CD4-positive, alpha-beta memory T cell (primary cell): ENCODE measurements at regions not wholly inside any gene's neighbourhood (a gene's known extent, or its start where the extent isn't known, plus 50 kb on each side); places are given as distances from the start of the nearest gene placed in this dataset.

Experiments
- CTCF ChIA-PET: fragments of 350-600 bp; sonication (Branson Sonifier 250); formaldehyde crosslinking; loops from one replicate; lab custom pipeline; 2021; ENCODE audit warnings: inconsistent platforms; ENCODE audit not compliant: partially characterized antibody; lab: Charles Lee
- POLR2A ChIA-PET: fragments of 350-600 bp; sonication (Branson Sonifier 250); formaldehyde crosslinking; loops from one replicate; lab custom pipeline; 2021; ENCODE audit not compliant: partially characterized antibody; lab: Charles Lee
- DNase-seq, 5 donors: peaks; one replicate each; pipeline versions ENCODE4 v3.0.0 to v3.0.0-alpha.2; 2020 to 2022; ENCODE audit warnings: mixed read lengths in 1 of 5
- H3K27ac ChIP-seq: one replicate; pipeline ENCODE4 v1.7.0; 2013; ENCODE audit warnings: low read depth, low read length
- H3K27me3 ChIP-seq: 2 replicates; pipeline ENCODE4 v1.7.0; 2013; ENCODE audit warnings: mild to moderate bottlenecking, low read length, moderate library complexity; ENCODE audit not compliant: insufficient read depth
- H3K36me3 ChIP-seq: 2 replicates; pipeline ENCODE4 v1.7.0; 2013; ENCODE audit warnings: mild to moderate bottlenecking, low read length, moderate library complexity; ENCODE audit not compliant: insufficient read depth
- H3K4me1 ChIP-seq: 2 replicates; pipeline ENCODE4 v1.7.0; 2013; ENCODE audit warnings: mild to moderate bottlenecking, low read length, moderate library complexity; ENCODE audit not compliant: insufficient read depth
- H3K4me3 ChIP-seq, 2 donors: one replicate each; pipeline ENCODE4 v1.7.0; 2013; ENCODE audit warnings: low read length in 2 of 2, mild to moderate bottlenecking in 1 of 2
- H3K9me3 ChIP-seq, 2 donors: one replicate each; pipeline ENCODE4 v1.7.0; 2013; ENCODE audit warnings: low read length in 2 of 2, control low read depth in 1 of 2; ENCODE audit not compliant: control insufficient read depth in 1 of 2
- H3K27ac Mint-ChIP-seq, 7 donors: one replicate each; pipeline ENCODE4 v1.8.0; 2020 to 2021; ENCODE audit warnings: mixed read lengths in 7 of 7, mild to moderate bottlenecking in 6 of 7, inconsistent platforms in 3 of 7, moderate library complexity in 3 of 7
- H3K27me3 Mint-ChIP-seq, 2 donors: one replicate each; pipeline ENCODE4 v1.8.0; 2020 to 2021; ENCODE audit warnings: mixed read lengths in 2 of 2
- H3K36me3 Mint-ChIP-seq, 2 donors: one replicate each; pipeline ENCODE4 v1.8.0; 2020 to 2021; ENCODE audit warnings: mixed read lengths in 2 of 2, inconsistent platforms in 1 of 2, mild to moderate bottlenecking in 1 of 2
- H3K4me1 Mint-ChIP-seq, 4 donors: one replicate each; pipeline ENCODE4 v1.8.0; 2020 to 2021; ENCODE audit warnings: mixed read lengths in 4 of 4, mild to moderate bottlenecking in 1 of 4
- H3K4me3 Mint-ChIP-seq, 8 donors: one replicate each; pipeline ENCODE4 v1.8.0; 2020 to 2021; ENCODE audit warnings: mixed read lengths in 8 of 8, mild to moderate bottlenecking in 7 of 8, moderate library complexity in 6 of 8, inconsistent platforms in 3 of 8
- H3K9me3 Mint-ChIP-seq, 8 donors: one replicate each; pipeline ENCODE4 v1.8.0; 2020 to 2021; ENCODE audit warnings: mixed read lengths in 8 of 8, mild to moderate bottlenecking in 5 of 8, inconsistent platforms in 3 of 8, moderate library complexity in 1 of 8
- intact Hi-C: fragments of 100-400 bp; cut with micrococcal nuclease; formaldehyde crosslinking; loops from one replicate; pipeline ENCODE4 v1.15.1; 2023

- H3K4me3 Mint-ChIP-seq: no peak overlapping the region
- ChIA-PET POLR2A (no interaction called here), CTCF (interaction anchor here (1.1 kb wide), 1 partner anchor 10 kb away, joined by 4 read pairs; no protein-coding TSS in a partner anchor)
- Histone ChIP-seq H3K27ac (no peak overlapping the region), H3K4me1 (no peaks in the 10 kb centered on the region), H3K36me3 (no peaks in the 10 kb centered on the region), H3K27me3 (no peaks in the 10 kb centered on the region), H3K9me3 (no peaks in the 10 kb centered on the region), H3K4me3 (no peak overlapping the region)
- DNase-seq: no peak
- no peaks in the 10 kb centered on the region for H3K36me3 Mint-ChIP-seq
- intact Hi-C loops: no loop called here
- peaks cover 1 to 6% (median 3%) of the 10 kb centered on the region in 4 donors for H3K4me1 Mint-ChIP-seq
- H3K27ac Mint-ChIP-seq: no peak overlapping the region
- peaks cover 0 to 2% (median 0%) of the 10 kb centered on the region in 8 donors for H3K9me3 Mint-ChIP-seq
- H3K27me3 Mint-ChIP-seq: peaks cover 0 to 2% of the 10 kb centered on the region in 2 donors
Measured at GRCh38 chr7:142408794-142409193, 150.9 kb upstream of the PRSS58 start.

- H3K36me3 ChIP-seq: no peaks in the 10 kb centered on the region
- H3K4me1 Mint-ChIP-seq: peaks cover 1 to 6% (median 3%) of the 10 kb centered on the region in 4 donors
- CTCF ChIA-PET: interaction anchor here (1.6 kb wide), 1 partner anchor 23 kb away, joined by 8 read pairs; no protein-coding TSS in a partner anchor
- no peaks in the 10 kb centered on the region for H3K27me3 ChIP-seq
- intact Hi-C loops: no loop called here
- DNase-seq: no peak
- no peak overlapping the region for H3K27ac ChIP-seq
- H3K36me3 Mint-ChIP-seq: no peaks in the 10 kb centered on the region
- H3K9me3 ChIP-seq: no peaks in the 10 kb centered on the region
- H3K4me3 Mint-ChIP-seq: peak overlapping the region in 2 of 8 donors; percentile 10 to 15
- no peaks in the 10 kb centered on the region for H3K4me1 ChIP-seq
- no peak overlapping the region for H3K27ac Mint-ChIP-seq
- H3K27me3 Mint-ChIP-seq: peaks cover 0 to 2% of the 10 kb centered on the region in 2 donors
- H3K9me3 Mint-ChIP-seq: peaks cover 0 to 2% (median 0%) of the 10 kb centered on the region in 8 donors
- H3K4me3 ChIP-seq: no peak overlapping the region
- POLR2A ChIA-PET: no interaction called here
Measured at GRCh38 chr7:142407939-142408570, 150.2 kb upstream of the PRSS58 start.

- CTCF ChIA-PET: no interaction called here
Measured at GRCh38 chr7:142405122-142405765, 147.4 kb upstream of the PRSS58 start.

GRCh38 chr7:142401951-142402350 is 144.1 kb upstream of the PRSS58 start:
- H3K27ac Mint-ChIP-seq: no peak overlapping the region
- no peak overlapping the region for H3K4me3 Mint-ChIP-seq
- Histone ChIP-seq H3K36me3 (no peaks in the 10 kb centered on the region), H3K27ac (no peak overlapping the region), H3K4me1 (no peaks in the 10 kb centered on the region), H3K4me3 (no peak overlapping the region), H3K9me3 (no peaks in the 10 kb centered on the region), H3K27me3 (no peaks in the 10 kb centered on the region)
- H3K4me1 Mint-ChIP-seq: peaks cover 0 to 1% (median 0%) of the 10 kb centered on the region in 4 donors
- ChIA-PET CTCF (interaction anchor here (1.0 to 1.4 kb wide), 2 partner anchors 11 to 15 kb away, joined by 6 to 7 read pairs; no protein-coding TSS in a partner anchor), POLR2A (no interaction called here)
- H3K9me3 Mint-ChIP-seq: no peaks in the 10 kb centered on the region
- no peak for DNase-seq
- H3K36me3 Mint-ChIP-seq: no peaks in the 10 kb centered on the region
- intact Hi-C loops: no loop called here
- peaks cover 6 to 12% of the 10 kb centered on the region in 2 donors for H3K27me3 Mint-ChIP-seq

More at GRCh38 chr7:142405122-142405765, 147.4 kb upstream of the PRSS58 start:
- no peak overlapping the region for H3K4me3 Mint-ChIP-seq
- no peaks in the 10 kb centered on the region for H3K9me3 ChIP-seq
- peaks cover 4 to 8% of the 10 kb centered on the region in 2 donors for H3K27me3 Mint-ChIP-seq
- H3K36me3 Mint-ChIP-seq: no peaks in the 10 kb centered on the region
- H3K36me3 ChIP-seq: no peaks in the 10 kb centered on the region
- H3K9me3 Mint-ChIP-seq: no peaks in the 10 kb centered on the region
- H3K27ac Mint-ChIP-seq: no peak overlapping the region
- intact Hi-C loops: no loop called here
- no peaks in the 10 kb centered on the region for H3K4me1 Mint-ChIP-seq
- DNase-seq: no peak
- H3K27me3 ChIP-seq: no peaks in the 10 kb centered on the region
- no peak overlapping the region for H3K4me3 ChIP-seq
- no peak overlapping the region for H3K27ac ChIP-seq
- POLR2A ChIA-PET: no interaction called here
- no peaks in the 10 kb centered on the region for H3K4me1 ChIP-seq

- Mint-ChIP-seq H3K27me3 (peaks cover 6 to 12% of the 10 kb centered on the region in 2 donors), H3K4me1 (peaks cover 0 to 1% (median 0%) of the 10 kb centered on the region in 4 donors), H3K4me3 (peak overlapping the region in 1 of 8 donors; percentile 17), H3K27ac (no peak overlapping the region), H3K36me3 (no peaks in the 10 kb centered on the region), H3K9me3 (no peaks in the 10 kb centered on the region)
- POLR2A ChIA-PET: interaction anchor here (1.6 kb wide), 1 partner anchor 397 kb away, joined by 10 read pairs; no protein-coding TSS in a partner anchor
- H3K4me1 ChIP-seq: no peaks in the 10 kb centered on the region
- no peak overlapping the region for H3K4me3 ChIP-seq
- no peak overlapping the region for H3K27ac ChIP-seq
- no peaks in the 10 kb centered on the region for H3K36me3 ChIP-seq
- DNase-seq: no peak
- H3K27me3 ChIP-seq: no peaks in the 10 kb centered on the region
- intact Hi-C loops: no loop called here
- CTCF ChIA-PET: no interaction called here
- no peaks in the 10 kb centered on the region for H3K9me3 ChIP-seq
Measured at GRCh38 chr7:142400042-142400533, 142.2 kb upstream of the PRSS58 start.

GRCh38 chr7:142391191-142391992 is 133.5 kb upstream of the PRSS58 start:
- no peaks in the 10 kb centered on the region for H3K4me1 ChIP-seq
- intact Hi-C loops: no loop called here
- DNase-seq: peak in 3 of 5 donors; percentile 17 to 37 (median 21)
- peak overlapping the region; percentile 0 to 68 (median 50) for H3K4me3 Mint-ChIP-seq
- H3K4me1 Mint-ChIP-seq: peaks cover 0 to 6% (median 1%) of the 10 kb centered on the region in 4 donors
- H3K36me3 ChIP-seq: no peaks in the 10 kb centered on the region
- no peaks in the 10 kb centered on the region for H3K36me3 Mint-ChIP-seq
- H3K27me3 Mint-ChIP-seq: no peaks in the 10 kb centered on the region
- POLR2A ChIA-PET: interaction anchor here (0.6 to 1.7 kb wide), 9 partner anchors 398 to 420 kb away, joined by 3 to 16 read pairs (median 3); no protein-coding TSS in a partner anchor
- H3K27me3 ChIP-seq: no peaks in the 10 kb centered on the region
- H3K9me3 Mint-ChIP-seq: no peaks in the 10 kb centered on the region
- H3K27ac ChIP-seq: no peak overlapping the region
- no peak overlapping the region for H3K4me3 ChIP-seq
- CTCF ChIA-PET: interaction anchor here (0.9 to 1.8 kb wide), 4 partner anchors 12 to 419 kb away, joined by 3 to 8 read pairs (median 5); no protein-coding TSS in a partner anchor
- H3K27ac Mint-ChIP-seq: peak overlapping the region in 5 of 7 donors; percentile 2 to 82 (median 48)
- no peaks in the 10 kb centered on the region for H3K9me3 ChIP-seq
